ENCODE measurements at regions not wholly inside any gene's neighbourhood (a gene's known extent, or its start where the extent isn't known, plus 50 kb on each side); places are given as distances from the start of the nearest gene placed in this dataset.

- peak in 1 of 5 donors; percentile 42 for DNase-seq
Observed at GRCh38 chr2:41736105-41736567, 311.7 kb upstream of the PKDCC start.

GRCh38 chr2:41736586-41736985 is 311.2 kb upstream of the PKDCC start:
- no peak for DNase-seq

DNA sequence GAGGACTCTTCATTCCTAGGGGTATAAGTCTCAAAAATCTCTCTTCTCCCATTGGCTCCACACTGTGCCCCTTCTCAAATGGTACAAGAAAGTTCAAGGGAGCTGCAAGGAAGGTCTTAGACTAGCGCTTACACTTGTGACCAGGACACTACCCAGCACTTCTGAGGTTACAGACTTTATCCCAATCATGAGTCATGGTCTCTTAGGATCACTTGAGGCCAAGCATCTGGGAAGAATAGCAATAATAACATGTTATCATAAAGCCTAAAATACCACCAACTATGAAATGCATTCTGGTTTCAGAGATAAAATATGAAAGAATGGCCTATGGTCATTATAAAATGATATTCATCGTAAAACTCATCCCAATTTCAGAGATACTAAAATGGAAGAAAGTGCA is 309.9 kb upstream of the PKDCC start:
- no peak for DNase-seq

DNA sequence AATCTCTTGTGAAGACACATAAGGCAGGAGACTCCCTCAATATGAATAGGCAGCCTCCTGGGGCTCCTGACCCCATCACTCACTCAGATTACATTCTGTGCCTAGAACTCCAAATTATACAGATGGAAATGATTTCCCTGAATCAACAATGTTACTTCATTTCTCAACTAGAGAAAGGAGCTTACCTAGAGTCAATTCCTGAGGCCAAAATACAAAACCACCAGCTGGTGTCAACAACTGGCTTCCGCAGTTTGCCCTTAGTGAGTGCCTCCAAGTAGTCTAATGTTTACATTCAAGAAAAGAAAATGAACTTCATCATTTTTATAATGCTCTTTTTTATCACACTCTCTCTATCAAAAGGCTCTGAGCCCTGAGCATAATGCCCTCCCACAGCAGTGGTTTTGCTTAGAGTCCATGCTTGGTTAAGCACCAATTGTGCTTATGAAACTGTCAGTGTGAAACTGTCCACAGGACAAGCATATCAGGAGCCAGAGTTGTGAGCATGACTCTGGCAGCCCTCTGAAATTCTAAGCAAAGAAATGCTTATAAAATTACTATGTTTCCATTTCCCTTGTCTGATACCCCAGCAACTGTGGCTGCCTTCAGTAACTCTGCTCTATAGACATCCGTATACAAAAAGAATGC is 305.7 kb upstream of the PKDCC start:
- no peak for DNase-seq

- DNase-seq: no peak
Observed at GRCh38 chr2:41743324-41743723, 304.5 kb upstream of the PKDCC start.

- DNase-seq: no peak
Observed at GRCh38 chr2:41750829-41751228, 297.0 kb upstream of the PKDCC start.

GRCh38 chr2:41759880-41760279 is 287.9 kb upstream of the PKDCC start:
- DNase-seq: no peak

GRCh38 chr2:41763141-41763540 is 284.7 kb upstream of the PKDCC start:
- DNase-seq: no peak

DNA sequence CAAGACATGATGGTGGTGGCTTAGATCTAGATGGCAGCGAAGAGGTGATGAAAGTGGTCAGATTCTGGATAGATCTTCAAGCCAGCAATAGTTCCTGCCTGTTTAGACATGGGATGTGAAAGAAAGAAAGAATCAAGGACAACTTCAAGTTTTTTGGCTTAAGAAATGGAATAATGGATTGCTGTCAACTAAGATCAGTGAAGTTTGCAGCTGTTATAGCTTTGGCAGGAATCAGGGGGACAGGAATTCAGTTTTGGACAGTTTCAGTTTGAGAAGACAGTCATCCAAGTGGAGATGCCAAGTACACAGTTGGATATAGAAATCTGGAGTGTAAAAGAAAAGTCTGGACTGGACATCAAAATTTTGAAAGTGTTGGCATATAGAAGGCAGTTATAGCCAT is 283.7 kb upstream of the PKDCC start:
- no peak for DNase-seq

DNA sequence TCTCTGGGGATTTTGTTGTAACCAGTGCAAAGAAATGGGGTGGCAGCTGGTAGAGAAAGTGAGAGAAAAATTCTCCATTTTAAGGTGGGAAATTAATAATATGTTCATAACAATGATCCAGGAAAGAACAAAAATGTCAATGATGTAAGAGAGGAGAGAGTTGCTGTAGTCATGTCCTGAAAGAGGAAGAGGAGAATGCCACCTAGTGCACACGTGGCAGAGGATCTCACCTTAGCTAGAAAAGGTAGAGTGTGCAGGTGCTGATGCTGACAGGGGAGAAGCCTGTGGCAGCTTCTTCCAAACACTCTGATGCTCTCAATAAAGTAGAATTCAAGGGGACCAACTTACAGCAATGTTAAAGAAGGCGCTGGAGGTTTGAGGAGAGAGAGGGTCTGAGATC is 282.9 kb upstream of the PKDCC start:
- DNase-seq: no peak

DNA sequence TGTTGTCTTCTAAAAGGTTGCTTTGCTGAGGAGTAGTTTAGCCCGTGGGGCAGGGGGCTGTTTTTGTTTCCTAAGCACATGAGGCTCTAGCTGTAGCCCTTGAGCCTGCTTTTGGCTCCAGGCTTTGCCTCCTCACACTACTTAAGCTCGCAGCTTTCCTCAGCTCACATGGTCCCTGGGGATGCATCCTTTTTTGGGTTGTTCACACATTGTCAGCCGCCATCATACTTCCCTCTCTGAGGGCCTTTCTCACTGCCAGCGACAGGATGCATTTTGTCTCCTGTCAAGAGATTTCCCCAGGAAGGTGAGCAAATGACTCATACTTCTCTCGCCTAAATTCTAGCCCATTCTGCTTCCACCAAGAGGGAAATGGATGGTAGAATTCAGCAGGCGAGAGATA is 279.5 kb upstream of the PKDCC start:
- no peak for DNase-seq

GRCh38 chr2:41771710-41772109 is 276.1 kb upstream of the PKDCC start:
- no peak for DNase-seq

DNA sequence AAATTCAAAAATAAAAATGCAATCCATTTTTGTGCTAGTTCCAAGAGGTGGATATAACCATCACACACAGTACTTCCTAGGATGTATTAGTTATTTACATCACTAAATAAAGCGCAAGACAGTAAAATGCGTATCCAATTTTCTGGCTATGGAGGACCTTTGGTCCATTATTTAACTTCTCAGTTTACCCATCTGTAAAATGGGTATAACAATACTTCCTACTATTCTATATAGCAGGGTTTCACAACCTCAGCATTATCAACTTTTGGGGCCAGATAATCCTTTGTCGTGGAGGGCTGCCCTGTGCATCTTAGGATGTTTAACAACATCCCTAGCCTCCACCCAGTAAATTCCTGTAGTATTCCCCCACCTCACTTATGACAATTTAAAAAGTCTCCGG is 275.1 kb upstream of the PKDCC start:
- DNase-seq: no peak

DNA sequence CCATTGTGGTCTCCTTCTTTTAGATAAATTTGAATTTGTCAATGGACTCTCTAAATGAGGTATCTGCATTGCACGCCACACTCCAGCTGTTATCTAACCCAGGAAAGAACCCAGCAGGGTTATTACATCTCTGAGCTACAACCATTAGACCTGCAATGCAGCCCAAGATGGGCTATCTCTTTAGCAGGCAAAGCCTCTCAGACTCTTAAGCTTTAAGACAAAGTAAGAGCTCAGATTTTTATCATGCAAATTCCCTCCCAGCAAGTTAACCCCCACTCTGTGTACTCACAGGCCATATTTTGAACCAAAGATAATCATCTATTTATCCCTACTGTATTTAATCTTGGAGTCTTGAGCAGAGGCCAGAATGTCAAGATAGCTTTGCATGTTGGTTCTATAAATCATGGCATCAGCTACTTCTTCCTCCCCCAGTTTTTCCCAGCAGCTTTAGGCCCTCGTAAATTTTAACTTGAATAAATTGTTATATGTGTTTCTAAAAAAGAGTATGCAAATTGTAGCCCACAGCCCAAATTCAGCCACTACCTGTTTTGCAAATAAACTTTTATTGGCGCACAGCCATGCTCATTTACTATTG is 273.7 kb upstream of the PKDCC start:
- DNase-seq: no peak

- DNase-seq: no peak
Observed at GRCh38 chr2:41775366-41776025, 272.3 kb upstream of the PKDCC start.

- no peak for DNase-seq
Observed at GRCh38 chr2:41779888-41780287, 267.9 kb upstream of the PKDCC start.

- DNase-seq: peak in 2 of 5 donors; percentile 18 to 20
Observed at GRCh38 chr2:41782306-41783158, 265.3 kb upstream of the PKDCC start.

DNA sequence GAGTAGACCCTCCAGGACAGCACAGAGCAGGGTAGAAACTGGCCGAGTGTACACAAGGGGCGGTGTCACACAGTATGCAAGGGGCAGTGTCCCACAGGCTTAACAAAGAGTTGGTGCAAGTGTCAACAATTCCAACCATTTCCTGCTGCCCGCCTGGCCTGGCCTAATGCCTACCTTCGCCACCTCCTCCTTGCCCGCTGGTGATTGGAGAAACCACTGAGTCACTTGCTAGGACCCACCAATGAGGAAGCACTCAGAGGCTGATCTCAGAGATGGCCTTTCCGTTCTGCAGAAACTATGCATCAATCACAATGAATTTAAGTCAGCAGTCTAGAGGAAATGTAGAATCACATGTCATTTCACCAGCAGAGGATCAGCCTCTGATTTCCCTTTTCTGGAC is 263.3 kb upstream of the PKDCC start:
- DNase-seq: no peak

- DNase-seq: no peak
Observed at GRCh38 chr2:41785251-41786022, 262.4 kb upstream of the PKDCC start.

- peak in 1 of 5 donors; percentile 2 for DNase-seq
Observed at GRCh38 chr2:41791523-41791922, 256.3 kb upstream of the PKDCC start.

- DNase-seq: no peak
Observed at GRCh38 chr2:41803361-41803760, 244.5 kb upstream of the PKDCC start.

DNA sequence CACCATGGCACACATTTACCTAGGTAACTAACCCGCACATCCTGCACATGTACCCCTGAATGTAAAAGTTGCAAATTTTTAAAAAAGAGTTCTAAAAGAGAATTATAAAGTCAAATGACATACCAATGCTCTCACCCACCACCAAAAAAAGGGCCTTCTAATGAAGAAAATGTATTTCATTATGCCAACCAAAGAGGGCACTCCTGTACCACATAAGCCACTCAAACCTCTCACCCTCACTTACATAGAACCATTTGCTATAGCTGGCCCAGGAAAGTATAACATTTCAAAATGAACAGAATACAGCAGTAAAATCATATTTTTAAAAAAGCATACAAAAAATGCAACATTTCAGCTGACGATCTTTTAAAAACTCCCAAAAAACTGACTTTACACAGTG is 241.5 kb upstream of the PKDCC start:
- DNase-seq: no peak

GRCh38 chr2:41821167-41821566 is 226.7 kb upstream of the PKDCC start:
- no peak for DNase-seq
